Mammary epithelial cell (primary cell): ENCODE measurements at regions not wholly inside any gene's neighbourhood (a gene's known extent, or its start where the extent isn't known, plus 50 kb on each side); places are given as distances from the start of the nearest gene placed in this dataset.

Experiments
- EZH2 ChIP-seq: IDR thresholded peaks from 2 replicates; pipeline ENCODE4 v1.6.1; 2012; ENCODE audit warnings: low read length, inconsistent platforms, borderline replicate concordance
- TF ChIP-seq, protein P1 (sequence below), 2 donors: IDR thresholded peaks in 1 of 2; conservative IDR thresholded peaks in 1 of 2; 2 replicates each; pipeline ENCODE4 v1.5.1; 2011 to 2012; ENCODE audit warnings: inconsistent platforms in 2 of 2, low read length in 2 of 2, mild to moderate bottlenecking in 2 of 2, control low read depth in 1 of 2, low read depth in 1 of 2; ENCODE audit not compliant: insufficient read depth in 1 of 2; ENCODE audit errors: extremely low read depth in 1 of 2

- TF ChIP-seq, protein P1, sequence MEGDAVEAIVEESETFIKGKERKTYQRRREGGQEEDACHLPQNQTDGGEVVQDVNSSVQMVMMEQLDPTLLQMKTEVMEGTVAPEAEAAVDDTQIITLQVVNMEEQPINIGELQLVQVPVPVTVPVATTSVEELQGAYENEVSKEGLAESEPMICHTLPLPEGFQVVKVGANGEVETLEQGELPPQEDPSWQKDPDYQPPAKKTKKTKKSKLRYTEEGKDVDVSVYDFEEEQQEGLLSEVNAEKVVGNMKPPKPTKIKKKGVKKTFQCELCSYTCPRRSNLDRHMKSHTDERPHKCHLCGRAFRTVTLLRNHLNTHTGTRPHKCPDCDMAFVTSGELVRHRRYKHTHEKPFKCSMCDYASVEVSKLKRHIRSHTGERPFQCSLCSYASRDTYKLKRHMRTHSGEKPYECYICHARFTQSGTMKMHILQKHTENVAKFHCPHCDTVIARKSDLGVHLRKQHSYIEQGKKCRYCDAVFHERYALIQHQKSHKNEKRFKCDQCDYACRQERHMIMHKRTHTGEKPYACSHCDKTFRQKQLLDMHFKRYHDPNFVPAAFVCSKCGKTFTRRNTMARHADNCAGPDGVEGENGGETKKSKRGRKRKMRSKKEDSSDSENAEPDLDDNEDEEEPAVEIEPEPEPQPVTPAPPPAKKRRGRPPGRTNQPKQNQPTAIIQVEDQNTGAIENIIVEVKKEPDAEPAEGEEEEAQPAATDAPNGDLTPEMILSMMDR (conservative IDR thresholded peaks at IDR 0.05 in 1 of 2, IDR thresholded peaks at IDR 0.05 in 1 of 2; ENCODE audit: extremely low read depth in 1 of 2, insufficient read depth in 1 of 2, low read depth in 1 of 2, low read length in 2 of 2): no peak
- TF ChIP-seq EZH2: no peak
Observed at GRCh38 chr22:48882636-48883200, 945.0 kb downstream of the BRD1 start.
